ENCODE measurements at regions not wholly inside any gene's neighbourhood (a gene's known extent, or its start where the extent isn't known, plus 50 kb on each side); places are given as distances from the start of the nearest gene placed in this dataset.
"Not testable (repeated sequence)": the region's sequence is repeated elsewhere in the genome, so short reads cannot be mapped to it uniquely, and the experiment has no call there.

- Histone ChIP-seq H3K36me3 (ENCODE audit: control insufficient read depth in 1 of 2, insufficient read depth in 2 of 2, low read depth in 1 of 2, low read length in 2 of 2) (no peaks in the 10 kb centered on the region), H2BK120ac (ENCODE audit: low read depth, low read length) (no peak overlapping the region)
Observed at GRCh38 chr2:208757364-208757763, 350.8 kb downstream of the PTH2R start.

DNA sequence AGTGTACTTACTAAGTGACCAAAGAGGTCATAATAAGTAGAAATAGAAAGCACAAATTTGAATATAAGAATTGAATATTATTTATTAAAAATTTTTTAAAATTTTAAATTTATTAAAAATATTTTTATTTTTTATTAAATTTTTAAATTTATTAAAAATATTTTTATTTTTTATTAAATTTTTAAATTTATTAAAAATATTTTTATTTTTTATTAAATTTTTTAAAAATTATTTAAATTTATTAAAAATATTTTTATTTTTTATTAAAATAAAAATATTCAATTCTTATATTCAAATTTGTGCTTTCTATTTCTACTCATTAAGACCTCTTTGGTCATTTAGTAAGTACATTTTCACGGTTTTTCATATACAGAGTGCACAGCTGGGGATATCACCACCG is 366.5 kb downstream of the PTH2R start:
- not testable (repeated sequence) for H3K79me1 ChIP-seq (replicated peaks; ENCODE audit: low read length, poor library complexity, severe bottlenecking)

More at GRCh38 chr2:208757364-208757763, 350.8 kb downstream of the PTH2R start:
- no peaks in the 10 kb centered on the region for H3K27me3 ChIP-seq (ENCODE audit: control insufficient read depth in 1 of 2, insufficient read depth in 1 of 2, low read length in 2 of 2)
- WGBS = 73% methylated on average over 1 of the region's 1 CpG
- no peak overlapping the region for H4K8ac ChIP-seq (ENCODE audit: low read length)
- H3K9ac ChIP-seq (ENCODE audit: low read length) = no peak overlapping the region
- H3K9me3 ChIP-seq (ENCODE audit: control insufficient read depth, low read length) = peaks cover 26% of the 10 kb centered on the region
- no peak overlapping the region for H2AK5ac ChIP-seq (ENCODE audit: low read length, severe bottlenecking)
- no peaks in the 10 kb centered on the region for H3K4me1 ChIP-seq (ENCODE audit: control insufficient read depth, insufficient read depth, low read depth, low read length)
- H3K4me3 ChIP-seq (ENCODE audit: insufficient read depth in 1 of 2, low read depth in 1 of 2, low read length in 2 of 2) = no peak overlapping the region
- H3K27ac ChIP-seq (ENCODE audit: low read length, poor library complexity, severe bottlenecking) = no peak overlapping the region
- H3K23ac ChIP-seq (ENCODE audit: low read length in 2 of 2) = no peak overlapping the region
- H3K18ac ChIP-seq (ENCODE audit: low read depth in 1 of 2, low read length in 2 of 2) = no peak overlapping the region
- no peak overlapping the region for H3K4ac ChIP-seq (ENCODE audit: low read depth in 1 of 2, low read length in 2 of 2)
- no peak overlapping the region for H3K4me2 ChIP-seq (ENCODE audit: low read length, poor library complexity, severe bottlenecking)
- H2BK12ac ChIP-seq (ENCODE audit: low read length in 2 of 2) = no peak overlapping the region
- no peak overlapping the region for H3K14ac ChIP-seq (ENCODE audit: low read length in 2 of 2)
- no peak for DNase-seq
- H2BK15ac ChIP-seq (ENCODE audit: low read depth, poor library complexity, severe bottlenecking) = no peak overlapping the region
- H3K79me1 ChIP-seq (replicated peaks; ENCODE audit: low read length, poor library complexity, severe bottlenecking) = no peaks in the 10 kb centered on the region
- H2BK5ac ChIP-seq (ENCODE audit: low read depth, low read length, poor library complexity, severe bottlenecking) = no peak overlapping the region
- H4K91ac ChIP-seq (ENCODE audit: low read length) = no peak overlapping the region
- no peak overlapping the region for H2AFZ ChIP-seq (ENCODE audit: low read depth, low read length)

GRCh38 chr2:208781166-208781565 is 374.6 kb downstream of the PTH2R start:
- H3K9ac ChIP-seq (ENCODE audit: low read length) = no peak overlapping the region
- no peak overlapping the region for H2AFZ ChIP-seq (ENCODE audit: low read depth, low read length)
- no peaks in the 10 kb centered on the region for H3K4me1 ChIP-seq (ENCODE audit: control insufficient read depth, insufficient read depth, low read depth, low read length)
- H2BK12ac ChIP-seq (ENCODE audit: low read length in 2 of 2) = no peak overlapping the region
- H3K18ac ChIP-seq (ENCODE audit: low read depth in 1 of 2, low read length in 2 of 2) = no peak overlapping the region
- H3K23ac ChIP-seq (ENCODE audit: low read length in 2 of 2) = no peak overlapping the region
- no peak overlapping the region for H3K4me3 ChIP-seq (ENCODE audit: insufficient read depth in 1 of 2, low read depth in 1 of 2, low read length in 2 of 2)
- H3K4ac ChIP-seq (ENCODE audit: low read depth in 1 of 2, low read length in 2 of 2) = no peak overlapping the region
- no peak overlapping the region for H3K14ac ChIP-seq (ENCODE audit: low read length in 2 of 2)
- no peaks in the 10 kb centered on the region for H3K27me3 ChIP-seq (ENCODE audit: control insufficient read depth in 1 of 2, insufficient read depth in 1 of 2, low read length in 2 of 2)
- H2AK5ac ChIP-seq (ENCODE audit: low read length, severe bottlenecking) = no peak overlapping the region
- no peak overlapping the region for H2BK5ac ChIP-seq (ENCODE audit: low read depth, low read length, poor library complexity, severe bottlenecking)
- no peak overlapping the region for H2BK120ac ChIP-seq (ENCODE audit: low read depth, low read length)
- no peak overlapping the region for H4K91ac ChIP-seq (ENCODE audit: low read length)
- H3K4me2 ChIP-seq (ENCODE audit: low read length, poor library complexity, severe bottlenecking) = no peak overlapping the region
- peaks cover 14% of the 10 kb centered on the region for H3K9me3 ChIP-seq (ENCODE audit: control insufficient read depth, low read length)
- no peak for DNase-seq
- no peaks in the 10 kb centered on the region for H3K79me1 ChIP-seq (replicated peaks; ENCODE audit: low read length, poor library complexity, severe bottlenecking)
- no CpG with 5 or more reads among the region's 1 CpG for WGBS
- no peak overlapping the region for H2BK15ac ChIP-seq (ENCODE audit: low read depth, poor library complexity, severe bottlenecking)
- no peak overlapping the region for H4K8ac ChIP-seq (ENCODE audit: low read length)
- H3K36me3 ChIP-seq (ENCODE audit: control insufficient read depth in 1 of 2, insufficient read depth in 2 of 2, low read depth in 1 of 2, low read length in 2 of 2) = no peaks in the 10 kb centered on the region
- H3K27ac ChIP-seq (ENCODE audit: low read length, poor library complexity, severe bottlenecking) = no peak overlapping the region

More for the DNA sequence above, 366.5 kb downstream of the PTH2R start:
- H2BK12ac ChIP-seq (ENCODE audit: low read length in 2 of 2); H2AFZ ChIP-seq (ENCODE audit: low read depth, low read length); H2BK5ac ChIP-seq (ENCODE audit: low read depth, low read length, poor library complexity, severe bottlenecking); H3K27ac ChIP-seq (ENCODE audit: low read length, poor library complexity, severe bottlenecking); H2BK15ac ChIP-seq (ENCODE audit: low read depth, poor library complexity, severe bottlenecking); H3K36me3 ChIP-seq (ENCODE audit: control insufficient read depth in 1 of 2, insufficient read depth in 2 of 2, low read depth in 1 of 2, low read length in 2 of 2); DNase-seq; H3K9ac ChIP-seq (ENCODE audit: low read length); H4K91ac ChIP-seq (ENCODE audit: low read length); H3K23ac ChIP-seq (ENCODE audit: low read length in 2 of 2); H3K27me3 ChIP-seq (ENCODE audit: control insufficient read depth in 1 of 2, insufficient read depth in 1 of 2, low read length in 2 of 2); H3K4me1 ChIP-seq (ENCODE audit: control insufficient read depth, insufficient read depth, low read depth, low read length); H3K4ac ChIP-seq (ENCODE audit: low read depth in 1 of 2, low read length in 2 of 2); H3K4me2 ChIP-seq (ENCODE audit: low read length, poor library complexity, severe bottlenecking); H2AK5ac ChIP-seq (ENCODE audit: low read length, severe bottlenecking); H3K14ac ChIP-seq (ENCODE audit: low read length in 2 of 2); H3K9me3 ChIP-seq (ENCODE audit: control insufficient read depth, low read length); H3K4me3 ChIP-seq (ENCODE audit: insufficient read depth in 1 of 2, low read depth in 1 of 2, low read length in 2 of 2); H2BK120ac ChIP-seq (ENCODE audit: low read depth, low read length); H4K8ac ChIP-seq (ENCODE audit: low read length); H3K18ac ChIP-seq (ENCODE audit: low read depth in 1 of 2, low read length in 2 of 2): not testable (repeated sequence)
- 77% methylated on average over 2 of the region's 2 CpGs for WGBS

DNA sequence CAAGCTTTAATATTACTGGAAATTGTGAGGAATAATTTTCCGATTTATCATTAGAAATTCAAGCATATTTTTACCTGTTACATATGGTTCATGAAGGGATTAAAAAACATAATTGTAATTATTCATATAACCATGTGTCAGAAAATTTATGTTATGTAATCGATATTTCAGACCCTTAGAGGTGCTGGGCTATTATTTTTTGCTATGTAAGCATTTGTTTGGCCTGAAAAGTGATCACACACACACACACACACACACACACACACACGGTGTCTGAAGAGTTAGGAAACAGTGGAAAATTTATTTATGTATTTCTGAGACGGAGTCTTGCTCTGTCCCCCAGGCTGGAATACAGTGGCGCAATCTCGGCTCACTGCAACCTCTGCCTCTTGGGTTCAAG is 375.5 kb downstream of the PTH2R start:
- Histone ChIP-seq H3K4me2 (ENCODE audit: low read length, poor library complexity, severe bottlenecking) (no peak overlapping the region), H3K14ac (ENCODE audit: low read length in 2 of 2) (no peak overlapping the region), H2BK5ac (ENCODE audit: low read depth, low read length, poor library complexity, severe bottlenecking) (no peak overlapping the region), H2BK15ac (ENCODE audit: low read depth, poor library complexity, severe bottlenecking) (no peak overlapping the region), H2AK5ac (ENCODE audit: low read length, severe bottlenecking) (no peak overlapping the region), H4K91ac (ENCODE audit: low read length) (no peak overlapping the region), H2BK12ac (ENCODE audit: low read length in 2 of 2) (no peak overlapping the region), H2BK120ac (ENCODE audit: low read depth, low read length) (no peak overlapping the region), H4K8ac (ENCODE audit: low read length) (no peak overlapping the region), H3K4me3 (ENCODE audit: insufficient read depth in 1 of 2, low read depth in 1 of 2, low read length in 2 of 2) (no peak overlapping the region), H2AFZ (ENCODE audit: low read depth, low read length) (no peak overlapping the region), H3K9me3 (ENCODE audit: control insufficient read depth, low read length) (peaks cover 14% of the 10 kb centered on the region), H3K27ac (ENCODE audit: low read length, poor library complexity, severe bottlenecking) (no peak overlapping the region), H3K36me3 (ENCODE audit: control insufficient read depth in 1 of 2, insufficient read depth in 2 of 2, low read depth in 1 of 2, low read length in 2 of 2) (no peaks in the 10 kb centered on the region), H3K23ac (ENCODE audit: low read length in 2 of 2) (no peak overlapping the region), H3K4ac (ENCODE audit: low read depth in 1 of 2, low read length in 2 of 2) (no peak overlapping the region), H3K79me1 (replicated peaks; ENCODE audit: low read length, poor library complexity, severe bottlenecking) (no peaks in the 10 kb centered on the region), H3K4me1 (ENCODE audit: control insufficient read depth, insufficient read depth, low read depth, low read length) (no peaks in the 10 kb centered on the region), H3K18ac (ENCODE audit: low read depth in 1 of 2, low read length in 2 of 2) (no peak overlapping the region), H3K9ac (ENCODE audit: low read length) (no peak overlapping the region), H3K27me3 (ENCODE audit: control insufficient read depth in 1 of 2, insufficient read depth in 1 of 2, low read length in 2 of 2) (no peaks in the 10 kb centered on the region)
- no peak for DNase-seq
- 55% methylated on average over 3 of the region's 6 CpGs for WGBS
